Epithelial cell of proximal tubule (primary cell): ENCODE measurements at regions not wholly inside any gene's neighbourhood (a gene's known extent, or its start where the extent isn't known, plus 50 kb on each side); places are given as distances from the start of the nearest gene placed in this dataset.
"Not testable (repeated sequence)": the region's sequence is repeated elsewhere in the genome, so short reads cannot be mapped to it uniquely, and the experiment has no call there.

ENCODE experiments used
- DNase-seq: peaks from one replicate; pipeline ENCODE4 v3.0.0-alpha.2; 2011; ENCODE audit warnings: low read depth
- H3K4me3 ChIP-seq: 2 replicates; pipeline ENCODE4 v1.5.1; 2011; ENCODE audit warnings: low read depth, mild to moderate bottlenecking, low read length
- TF ChIP-seq, protein P1 (sequence below): conservative IDR thresholded peaks from 2 replicates; pipeline ENCODE4 v1.5.1; 2012; ENCODE audit warnings: low read depth, mild to moderate bottlenecking, low read length

DNA sequence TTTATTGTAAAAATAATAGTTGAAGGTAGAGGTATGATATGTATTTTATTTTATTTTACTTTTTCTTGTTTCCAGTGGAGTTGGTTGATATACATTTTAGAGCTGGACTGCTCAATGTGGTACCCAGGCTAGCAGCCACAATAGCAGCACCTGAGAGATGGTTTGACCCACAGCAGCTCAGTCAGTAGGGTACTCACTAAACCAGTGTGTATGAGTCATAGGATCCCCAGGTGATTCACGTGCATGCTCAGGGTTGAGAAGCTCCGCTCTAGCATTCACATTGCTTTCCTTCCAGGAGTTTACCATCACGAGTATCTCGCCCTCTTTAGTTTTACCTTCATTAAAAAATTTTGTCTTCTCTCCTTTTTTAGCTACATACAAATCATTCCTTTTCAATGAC lies 96.0 kb upstream of the PAXBP1 start:
- H3K4me3 ChIP-seq = no peak overlapping the region
- TF ChIP-seq, protein P1, sequence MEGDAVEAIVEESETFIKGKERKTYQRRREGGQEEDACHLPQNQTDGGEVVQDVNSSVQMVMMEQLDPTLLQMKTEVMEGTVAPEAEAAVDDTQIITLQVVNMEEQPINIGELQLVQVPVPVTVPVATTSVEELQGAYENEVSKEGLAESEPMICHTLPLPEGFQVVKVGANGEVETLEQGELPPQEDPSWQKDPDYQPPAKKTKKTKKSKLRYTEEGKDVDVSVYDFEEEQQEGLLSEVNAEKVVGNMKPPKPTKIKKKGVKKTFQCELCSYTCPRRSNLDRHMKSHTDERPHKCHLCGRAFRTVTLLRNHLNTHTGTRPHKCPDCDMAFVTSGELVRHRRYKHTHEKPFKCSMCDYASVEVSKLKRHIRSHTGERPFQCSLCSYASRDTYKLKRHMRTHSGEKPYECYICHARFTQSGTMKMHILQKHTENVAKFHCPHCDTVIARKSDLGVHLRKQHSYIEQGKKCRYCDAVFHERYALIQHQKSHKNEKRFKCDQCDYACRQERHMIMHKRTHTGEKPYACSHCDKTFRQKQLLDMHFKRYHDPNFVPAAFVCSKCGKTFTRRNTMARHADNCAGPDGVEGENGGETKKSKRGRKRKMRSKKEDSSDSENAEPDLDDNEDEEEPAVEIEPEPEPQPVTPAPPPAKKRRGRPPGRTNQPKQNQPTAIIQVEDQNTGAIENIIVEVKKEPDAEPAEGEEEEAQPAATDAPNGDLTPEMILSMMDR = no peak
- no peak for DNase-seq

DNA sequence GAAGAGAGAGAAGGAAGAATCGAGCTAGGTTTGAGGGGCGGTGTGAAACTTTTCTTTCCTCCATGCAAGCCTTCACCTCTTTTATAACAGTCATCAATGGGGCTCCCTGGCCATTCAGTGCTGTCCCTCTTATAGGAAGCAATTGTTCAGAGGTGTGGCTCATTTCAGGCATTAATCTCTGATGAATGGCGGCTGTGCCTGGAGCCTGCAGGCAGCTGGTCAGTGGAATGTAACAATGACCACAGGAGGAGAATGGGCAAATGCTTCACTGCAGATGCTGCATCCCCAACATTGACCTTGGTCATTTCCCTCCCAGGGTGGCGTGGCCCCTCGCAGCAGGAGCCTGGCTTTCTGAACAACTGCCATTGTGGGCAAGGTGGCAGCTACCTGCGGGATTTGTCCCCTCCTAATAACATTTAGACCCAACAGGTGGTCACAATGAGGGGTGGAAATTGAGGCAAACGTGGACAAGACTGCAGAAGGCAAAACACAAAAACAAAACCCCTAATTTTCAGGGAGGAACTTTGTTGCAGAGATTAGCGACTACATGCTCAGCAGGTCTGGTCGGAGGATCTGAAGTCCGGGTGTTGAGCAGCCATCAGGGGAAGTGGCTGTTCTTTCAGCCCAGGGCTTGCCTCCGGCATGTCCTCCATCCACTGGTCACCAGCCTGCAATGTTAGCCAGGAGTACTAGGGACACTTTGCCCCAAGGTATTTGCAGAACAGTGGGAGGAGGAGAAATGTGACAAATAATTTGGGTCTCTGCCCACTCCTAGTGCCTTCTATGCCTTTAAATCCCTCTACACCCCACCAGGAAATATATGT lies 97.3 kb upstream of the PAXBP1 start:
- no peak for DNase-seq
- TF ChIP-seq, protein P1 = no peak
- H3K4me3 ChIP-seq = no peak overlapping the region

DNA sequence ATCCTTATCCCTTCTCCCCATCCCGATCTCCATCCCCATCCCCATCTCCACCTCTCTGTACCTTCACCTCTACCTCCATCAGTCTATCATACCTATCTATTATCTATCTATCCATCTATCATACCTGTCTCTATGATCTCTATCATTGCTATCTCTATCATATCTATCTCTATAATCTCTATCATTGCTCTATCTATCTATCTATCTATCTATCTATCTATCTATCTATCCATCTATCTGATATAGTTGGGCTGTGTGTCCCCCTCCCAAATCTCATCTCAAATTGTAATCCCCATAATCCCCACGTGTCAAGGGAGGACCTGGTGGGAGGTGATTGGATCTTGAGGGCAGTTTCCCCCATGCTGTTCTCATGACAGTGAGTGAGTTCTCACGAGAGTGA lies 97.9 kb upstream of the PAXBP1 start:
- no peak for DNase-seq
- TF ChIP-seq, protein P1 = no peak
- no peak overlapping the region for H3K4me3 ChIP-seq

DNA sequence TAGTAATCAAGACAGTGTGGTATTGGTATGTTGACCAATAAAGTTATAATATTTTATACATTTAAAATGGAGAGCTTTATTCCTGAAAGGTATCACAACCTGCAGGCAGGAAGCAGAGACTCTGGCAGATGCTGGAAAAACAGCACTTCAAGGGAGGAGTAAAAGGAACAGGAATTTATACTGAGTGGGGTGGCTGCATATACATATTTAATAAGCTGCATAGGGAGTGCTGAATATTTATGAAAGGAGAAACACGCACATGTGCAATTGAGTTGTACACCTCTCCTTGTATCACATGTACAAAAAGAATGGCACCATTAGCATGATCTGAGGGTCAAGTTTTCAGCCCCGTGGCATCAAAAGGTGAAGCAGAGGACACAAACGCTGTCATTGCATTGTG lies 104.9 kb upstream of the PAXBP1 start:
- DNase-seq = no peak
- H3K4me3 ChIP-seq = no peak overlapping the region
- TF ChIP-seq, protein P1 = no peak

DNA sequence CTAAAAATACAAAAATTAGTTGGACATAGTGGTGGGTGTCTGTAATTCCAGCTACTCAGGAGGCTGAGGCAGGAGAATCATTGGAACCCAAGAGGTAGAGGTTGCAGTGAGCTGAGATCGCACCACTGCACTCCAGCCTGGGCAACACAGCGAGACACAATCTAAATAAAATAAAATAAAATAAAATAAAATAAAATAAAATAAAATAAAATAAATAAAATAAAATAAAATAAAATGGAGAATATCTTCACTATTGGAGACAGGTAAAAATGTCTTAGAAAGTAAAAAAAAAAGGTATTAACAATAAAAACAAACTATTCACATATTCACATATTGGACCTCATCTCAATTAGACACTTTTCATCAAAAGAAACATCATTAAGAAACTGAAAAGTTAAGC lies 106.3 kb upstream of the PAXBP1 start:
- not testable (repeated sequence) for H3K4me3 ChIP-seq, DNase-seq

DNA sequence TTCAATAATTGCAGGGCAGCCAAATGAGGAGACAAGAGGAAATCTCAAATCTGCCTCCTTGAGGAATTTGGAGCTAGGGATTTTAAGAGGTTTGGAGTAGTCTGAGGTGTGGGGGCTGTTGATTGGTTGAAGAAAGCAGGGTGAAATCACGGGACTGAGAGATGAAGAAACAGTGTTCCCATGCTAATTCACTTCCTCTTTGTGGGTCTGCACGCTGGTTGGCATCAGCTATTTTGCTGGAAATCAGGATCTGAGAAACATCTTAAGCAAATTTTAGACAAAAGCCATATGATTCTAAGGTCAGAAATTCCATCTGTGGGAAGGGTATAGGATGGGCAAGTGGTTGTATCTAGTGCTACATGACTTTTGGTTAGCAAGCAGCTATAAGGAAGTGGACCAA lies 107.1 kb upstream of the PAXBP1 start:
- no peak overlapping the region for H3K4me3 ChIP-seq
- DNase-seq = no peak
- TF ChIP-seq, protein P1 = no peak

DNA sequence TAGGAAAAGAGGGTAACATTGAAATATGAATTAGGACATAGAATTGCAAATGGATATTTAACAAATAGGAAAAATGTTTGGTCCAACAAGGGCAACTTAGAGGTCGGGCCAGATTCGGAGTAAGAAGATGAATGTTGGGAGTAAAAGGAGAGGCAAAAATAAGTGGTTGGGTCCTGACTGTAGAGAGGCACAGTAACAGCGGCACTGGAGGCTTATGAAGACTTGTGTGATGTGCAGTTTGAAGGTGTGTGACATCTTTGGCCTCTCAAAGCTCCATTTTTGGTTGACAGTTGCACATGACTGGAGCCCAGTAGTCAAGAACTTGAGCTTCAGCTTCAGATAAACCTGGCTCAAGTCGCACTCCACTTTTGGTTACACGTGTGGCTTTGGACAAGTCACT lies 109.9 kb upstream of the PAXBP1 start:
- TF ChIP-seq, protein P1 = no peak
- H3K4me3 ChIP-seq = no peak overlapping the region

More for the DNA sequence above, 109.9 kb upstream of the PAXBP1 start:
- DNase-seq = no peak
